A673 (cell line): ENCODE measurements at regions not wholly inside any gene's neighbourhood (a gene's known extent, or its start where the extent isn't known, plus 50 kb on each side); places are given as distances from the start of the nearest gene placed in this dataset.

Experiments
- BruUV-seq: library from RNA; stranded (reverse); fragments of 400-500 nt; replicated peaks from 2 replicates; lab custom pipeline; 2021; lab: Mats Ljungman, UMichigan
- CTCF ChIA-PET: fragments of 300-600 bp; sonication (Branson Sonifier 250); formaldehyde crosslinking; loops from one replicate; lab custom pipeline; 2022; ENCODE audit warnings: antibody characterized with exemption; lab: Charles Lee
- POLR2A ChIA-PET: fragments of 300-600 bp; sonication (Branson Sonifier 250); formaldehyde crosslinking; loops from one replicate; lab custom pipeline; 2022; ENCODE audit warnings: antibody characterized with exemption; ENCODE audit not compliant: low non-redundant PET; lab: Charles Lee
- DNase-seq: peaks from one replicate; pipeline ENCODE4 v3.0.0-alpha.2; 2015; ENCODE audit warnings: low spot score
- H3K27ac ChIP-seq: fragments of 200-600 bp; sonication (generic); 2 replicates; pipeline ENCODE4 v1.5.1; 2016; ENCODE audit warnings: mixed run types, low read depth, mild to moderate bottlenecking, mixed read lengths, antibody characterized with exemption, low read length; ENCODE audit not compliant: poor library complexity, severe bottlenecking
- H3K27me3 ChIP-seq: fragments of 200-600 bp; sonication (generic); replicated peaks from 2 replicates; pipeline ENCODE4 v1.6.1; 2017; ENCODE audit warnings: mixed run types, low read depth, mild to moderate bottlenecking, mixed read lengths, antibody characterized with exemption, low read length; ENCODE audit not compliant: insufficient read depth, poor library complexity
- H3K36me3 ChIP-seq: fragments of 200-600 bp; sonication (generic); 2 replicates; pipeline ENCODE4 v1.6.1; 2016; ENCODE audit warnings: mixed run types, mild to moderate bottlenecking, mixed read lengths, antibody characterized with exemption, low read length; ENCODE audit not compliant: insufficient read depth, poor library complexity, severe bottlenecking
- H3K4me1 ChIP-seq: fragments of 200-600 bp; sonication (generic); 2 replicates; pipeline ENCODE4 v1.6.1; 2017; ENCODE audit warnings: mixed run types, mild to moderate bottlenecking, mixed read lengths, antibody characterized with exemption, low read length; ENCODE audit not compliant: insufficient read depth, poor library complexity, severe bottlenecking
- H3K4me3 ChIP-seq: fragments of 200-600 bp; sonication (generic); 2 replicates; pipeline ENCODE4 v1.5.1; 2016; ENCODE audit warnings: low read depth, mixed run types, mild to moderate bottlenecking, mixed read lengths, low read length; ENCODE audit not compliant: poor library complexity, severe bottlenecking
- H3K9me3 ChIP-seq: fragments of 200-600 bp; sonication (generic); 2 replicates; pipeline ENCODE4 v1.6.1; 2016; ENCODE audit warnings: mixed run types, low read depth, mild to moderate bottlenecking, mixed read lengths, antibody characterized with exemption, low read length; ENCODE audit not compliant: poor library complexity, severe bottlenecking
- CTCF ChIP-seq: fragments of 300-800, 200-600 bp; sonication (generic); conservative IDR thresholded peaks from 2 replicates; pipeline ENCODE4 v1.5.1; 2017; ENCODE audit warnings: low read depth, mild to moderate bottlenecking, antibody characterized with exemption, low read length, moderate library complexity, mixed read lengths
- EZH2 ChIP-seq: fragments of 200-600 bp; sonication (generic); IDR thresholded peaks from 2 replicates; pipeline ENCODE4 v1.6.1; 2017; ENCODE audit warnings: borderline replicate concordance, low read depth, mild to moderate bottlenecking, mixed read lengths, antibody characterized with exemption, low read length; ENCODE audit not compliant: poor library complexity, severe bottlenecking
- intact Hi-C: fragments of 100-400 bp; cut with micrococcal nuclease; formaldehyde crosslinking; loops from one replicate; pipeline ENCODE4 v1.10.0; 2022; ENCODE audit not compliant: unreplicated experiment

DNA sequence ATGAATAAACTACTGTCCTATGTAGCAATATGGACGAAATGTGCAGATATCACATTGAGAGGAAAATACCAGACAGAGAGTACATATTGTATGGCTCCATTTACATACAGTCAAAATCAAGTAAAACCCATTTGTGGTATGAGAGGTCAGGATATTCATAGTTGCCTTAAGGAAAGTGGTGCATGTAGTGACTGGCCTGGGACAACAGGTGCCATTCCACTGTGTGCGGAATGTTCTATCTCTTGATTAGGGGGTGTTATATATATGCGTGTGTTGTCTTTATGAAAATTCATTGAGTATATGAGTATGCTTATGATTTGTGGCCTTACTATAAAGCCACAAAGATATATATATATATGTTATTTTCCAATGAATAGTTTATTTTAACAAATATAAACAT lies 964.0 kb downstream of the SORCS3 start:
- Histone ChIP-seq H3K27me3 (no peaks in the 10 kb centered on the region), H3K36me3 (no peaks in the 10 kb centered on the region), H3K4me1 (peaks cover 3% of the 10 kb centered on the region), H3K9me3 (no peaks in the 10 kb centered on the region), H3K4me3 (no peak overlapping the region), H3K27ac (no peak overlapping the region)
- TF ChIP-seq CTCF (no peak), EZH2 (no peak)
- no peak for DNase-seq
- ChIA-PET CTCF (no interaction called here), POLR2A (no interaction called here)
- BruUV-seq, result no TSS peak
- intact Hi-C loops, result no loop called here

DNA sequence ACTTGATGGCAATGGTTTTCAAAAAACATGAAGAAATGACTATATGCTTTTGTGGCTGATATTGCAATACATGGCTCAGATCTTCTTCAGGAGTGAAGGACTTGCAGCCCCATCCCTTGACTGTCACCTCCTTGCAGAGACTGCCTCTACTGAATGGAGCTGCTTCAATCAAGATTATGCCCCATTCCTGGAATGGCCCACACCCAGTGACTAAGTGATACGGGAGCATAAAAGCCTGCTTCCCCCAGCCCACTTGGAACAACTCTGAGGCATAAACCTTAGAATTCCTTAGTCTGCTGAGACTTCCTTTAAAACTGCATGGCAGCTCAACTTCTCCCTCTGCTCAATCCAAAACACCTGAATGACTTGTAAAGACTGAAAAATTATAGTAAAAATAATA lies 957.1 kb downstream of the SORCS3 start:
- intact Hi-C loops, result no loop called here
- Histone ChIP-seq H3K27me3 (no peaks in the 10 kb centered on the region), H3K4me3 (no peak overlapping the region), H3K9me3 (no peaks in the 10 kb centered on the region), H3K27ac (no peak overlapping the region), H3K4me1 (peaks cover 3% of the 10 kb centered on the region), H3K36me3 (no peaks in the 10 kb centered on the region)
- POLR2A ChIA-PET, result no interaction called here
- DNase-seq, result no peak
- TF ChIP-seq EZH2 (no peak), CTCF (no peak)
- BruUV-seq, result no TSS peak
- CTCF ChIA-PET, result no interaction called here

- DNase-seq, result no peak
Measured at GRCh38 chr10:105597312-105597711, 956.2 kb downstream of the SORCS3 start.

More at GRCh38 chr10:105597312-105597711, 956.2 kb downstream of the SORCS3 start:
- intact Hi-C loops, result no loop called here
- H3K4me1 ChIP-seq, result peaks cover 10% of the 10 kb centered on the region
- no TSS peak for BruUV-seq
- ChIA-PET CTCF (no interaction called here), POLR2A (no interaction called here)
- no peak for TF ChIP-seq CTCF
- no peak for TF ChIP-seq EZH2
- no peaks in the 10 kb centered on the region for H3K9me3 ChIP-seq
- H3K27ac ChIP-seq, result no peak overlapping the region
- no peak overlapping the region for H3K4me3 ChIP-seq
- no peaks in the 10 kb centered on the region for H3K36me3 ChIP-seq
- H3K27me3 ChIP-seq, result no peaks in the 10 kb centered on the region
